GM12891 (cell line): ENCODE measurements at regions not wholly inside any gene's neighbourhood (a gene's known extent, or its start where the extent isn't known, plus 50 kb on each side); places are given as distances from the start of the nearest gene placed in this dataset.

Experiments used
- POLR2A ChIP-seq: IDR thresholded peaks from 2 replicates; pipeline ENCODE4 v1.6.1; 2011; ENCODE audit warnings: low read depth, low read length, control low read depth
- POLR2AphosphoS5 ChIP-seq: IDR thresholded peaks from 2 replicates; pipeline ENCODE4 v1.6.1; 2011; ENCODE audit warnings: low read depth, low read length, control low read depth

DNA sequence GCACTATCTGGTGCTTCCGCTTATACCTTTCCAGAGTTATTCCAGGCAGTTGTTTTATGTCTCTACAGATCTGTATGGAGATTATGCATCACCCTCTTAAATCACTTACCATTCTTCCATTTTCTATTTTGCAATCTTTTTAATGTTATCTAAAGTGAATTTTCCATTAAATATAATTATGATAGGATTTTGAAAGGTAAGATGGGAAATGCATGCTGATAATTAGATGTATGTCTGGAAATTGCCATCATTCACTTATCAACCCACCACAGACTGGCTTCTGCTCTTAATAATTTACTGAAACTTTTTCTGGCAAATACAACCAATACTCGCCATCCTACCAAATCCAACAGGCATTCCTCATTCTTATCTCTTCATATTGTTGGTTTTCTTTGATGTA lies 227.4 kb upstream of the MC4R start:
- TF ChIP-seq POLR2A (no peak), POLR2AphosphoS5 (no peak)
